GM13976 (cell line): ENCODE measurements at regions not wholly inside any gene's neighbourhood (a gene's known extent, or its start where the extent isn't known, plus 50 kb on each side); places are given as distances from the start of the nearest gene placed in this dataset.

ENCODE experiments used
- DNase-seq: peaks from one replicate; pipeline ENCODE4 v3.0.0; 2012; ENCODE audit warnings: low spot score
- in situ Hi-C: fragments of 300-500 bp; cut with MboI; formaldehyde crosslinking; loops from one replicate; pipeline ENCODE4 v1.12.0; 2022; ENCODE audit warnings: low sequenced_read_pairs, mixed read lengths, inconsistent platforms; ENCODE audit not compliant: unreplicated experiment
- TF ChIP-seq, protein P1 (sequence below): IDR thresholded peaks from 2 replicates; pipeline ENCODE4 v1.5.1; 2012; ENCODE audit warnings: borderline replicate concordance, mild to moderate bottlenecking; ENCODE audit not compliant: insufficient read depth; ENCODE audit errors: extremely low read depth, missing control alignments, control extremely low read depth

DNA sequence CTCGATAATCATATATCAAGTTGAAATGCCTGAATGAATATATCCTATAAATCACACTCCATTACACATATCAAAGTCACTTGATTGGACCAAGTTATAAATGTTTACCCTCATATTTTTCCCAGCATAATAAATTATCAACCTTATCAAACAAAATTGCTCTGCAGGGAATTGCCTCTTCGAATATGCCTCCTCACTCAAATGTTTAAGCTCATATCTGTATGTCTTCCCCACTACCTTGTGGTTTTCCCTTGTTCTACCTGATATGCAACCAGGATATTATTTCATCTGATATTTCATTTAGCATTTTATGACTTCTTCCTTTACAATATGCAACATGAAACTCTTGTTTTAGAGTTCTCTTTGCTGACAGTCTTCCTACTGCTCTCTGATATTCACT, 226.4 kb downstream of the RASSF9 start:
- in situ Hi-C loops: no loop called here
- TF ChIP-seq, protein P1, sequence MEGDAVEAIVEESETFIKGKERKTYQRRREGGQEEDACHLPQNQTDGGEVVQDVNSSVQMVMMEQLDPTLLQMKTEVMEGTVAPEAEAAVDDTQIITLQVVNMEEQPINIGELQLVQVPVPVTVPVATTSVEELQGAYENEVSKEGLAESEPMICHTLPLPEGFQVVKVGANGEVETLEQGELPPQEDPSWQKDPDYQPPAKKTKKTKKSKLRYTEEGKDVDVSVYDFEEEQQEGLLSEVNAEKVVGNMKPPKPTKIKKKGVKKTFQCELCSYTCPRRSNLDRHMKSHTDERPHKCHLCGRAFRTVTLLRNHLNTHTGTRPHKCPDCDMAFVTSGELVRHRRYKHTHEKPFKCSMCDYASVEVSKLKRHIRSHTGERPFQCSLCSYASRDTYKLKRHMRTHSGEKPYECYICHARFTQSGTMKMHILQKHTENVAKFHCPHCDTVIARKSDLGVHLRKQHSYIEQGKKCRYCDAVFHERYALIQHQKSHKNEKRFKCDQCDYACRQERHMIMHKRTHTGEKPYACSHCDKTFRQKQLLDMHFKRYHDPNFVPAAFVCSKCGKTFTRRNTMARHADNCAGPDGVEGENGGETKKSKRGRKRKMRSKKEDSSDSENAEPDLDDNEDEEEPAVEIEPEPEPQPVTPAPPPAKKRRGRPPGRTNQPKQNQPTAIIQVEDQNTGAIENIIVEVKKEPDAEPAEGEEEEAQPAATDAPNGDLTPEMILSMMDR: no peak

DNA sequence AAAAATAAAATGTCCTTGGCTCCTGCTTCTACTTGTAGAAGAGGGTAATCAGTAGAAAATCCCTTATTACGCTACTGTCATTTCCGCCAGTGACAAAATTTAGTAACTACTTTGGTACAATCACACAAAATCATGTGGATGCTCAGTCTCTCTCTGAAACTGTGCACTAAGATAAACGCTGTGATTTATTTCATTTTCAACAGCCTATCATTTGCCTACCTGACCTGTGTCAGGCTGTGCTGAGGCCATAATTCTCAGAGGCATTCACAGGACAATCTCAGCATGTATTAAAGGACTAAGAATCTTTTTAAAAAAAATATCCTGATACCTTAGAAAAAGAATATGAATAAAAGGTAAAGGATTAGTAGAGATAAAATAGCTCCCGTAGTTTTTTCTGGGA, 226.0 kb downstream of the RASSF9 start:
- in situ Hi-C loops: no loop called here
- TF ChIP-seq, protein P1: no peak
- DNase-seq: no peak

More for the DNA sequence above, 226.4 kb downstream of the RASSF9 start:
- DNase-seq: no peak

DNA sequence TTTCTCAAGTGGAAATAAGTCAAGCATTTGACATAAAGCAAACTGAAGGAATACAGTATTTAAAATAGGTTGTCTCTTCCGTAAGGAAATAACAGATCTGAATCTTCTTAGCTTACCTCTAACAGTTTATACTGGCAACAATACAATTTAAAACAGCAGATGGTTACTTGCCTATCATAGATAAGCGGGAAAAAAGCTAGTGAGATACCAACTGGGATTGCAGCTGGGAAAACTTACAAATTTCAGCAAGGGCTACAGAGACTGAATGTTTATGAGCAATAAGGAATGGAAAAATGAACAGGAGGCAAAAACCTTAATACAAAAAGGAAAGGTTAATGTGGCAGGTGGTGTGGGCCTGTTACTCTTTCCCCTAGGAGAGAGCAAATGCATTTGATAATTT, 220.0 kb downstream of the RASSF9 start:
- no peak for DNase-seq
- in situ Hi-C loops: no loop called here

DNA sequence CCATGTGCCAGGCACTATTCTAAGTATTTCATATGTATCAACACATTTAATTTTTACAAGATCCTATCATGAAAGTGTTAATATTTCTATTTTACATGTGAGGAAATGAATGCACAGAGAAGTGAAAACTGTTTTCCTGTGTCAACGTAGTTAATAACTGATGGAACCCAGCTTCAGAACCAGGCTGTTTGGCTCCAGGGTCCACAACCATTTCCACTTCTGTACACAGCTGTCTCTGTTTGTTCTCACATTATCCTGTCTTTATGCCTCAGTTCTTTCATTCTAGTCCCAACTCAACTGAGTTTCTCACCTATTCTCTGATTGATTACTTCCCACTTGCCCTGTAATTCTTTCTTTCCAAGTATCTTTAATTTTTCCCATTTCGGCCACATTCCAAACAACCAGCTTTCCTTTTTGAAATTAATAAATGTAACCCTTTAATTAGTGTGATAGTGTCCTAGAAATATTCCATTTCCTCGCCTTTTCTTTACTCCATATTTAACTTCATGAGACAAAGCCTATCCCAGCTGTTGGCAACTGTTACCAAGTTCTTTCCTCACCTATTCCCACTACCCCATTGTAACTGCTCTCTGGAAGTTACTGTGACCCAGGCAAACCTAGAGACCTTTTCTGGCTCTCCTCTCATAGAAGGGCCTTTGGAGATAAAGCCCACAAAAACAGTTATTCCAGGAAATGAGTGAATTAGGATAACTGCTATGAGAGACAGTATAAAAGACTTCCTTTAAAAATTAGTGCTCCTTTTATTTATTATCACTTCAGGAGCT, 218.7 kb downstream of the RASSF9 start:
- in situ Hi-C loops: no loop called here
- DNase-seq: no peak
- TF ChIP-seq, protein P1: no peak

More for the DNA sequence above, 220.0 kb downstream of the RASSF9 start:
- TF ChIP-seq, protein P1: no peak

DNA sequence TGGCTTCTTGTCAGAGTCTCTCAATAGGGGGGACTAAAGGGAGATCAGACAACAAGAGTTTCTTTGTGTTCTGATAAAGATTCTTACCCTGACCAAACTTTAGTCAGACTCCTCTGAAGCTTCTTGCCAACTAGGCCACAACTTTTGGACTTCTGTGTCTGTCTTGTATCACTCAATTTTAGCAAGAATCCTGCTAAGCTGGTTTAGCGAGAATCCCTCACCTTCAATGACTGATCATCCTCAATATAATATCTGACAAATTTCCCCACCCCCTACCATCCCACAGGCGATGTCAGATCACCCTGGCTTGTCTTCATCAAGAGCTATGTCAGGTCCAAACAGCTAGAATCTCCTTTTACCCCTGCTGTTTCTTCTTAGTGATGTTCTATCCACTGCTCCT, 215.2 kb downstream of the RASSF9 start:
- in situ Hi-C loops: no loop called here
- TF ChIP-seq, protein P1: no peak

DNA sequence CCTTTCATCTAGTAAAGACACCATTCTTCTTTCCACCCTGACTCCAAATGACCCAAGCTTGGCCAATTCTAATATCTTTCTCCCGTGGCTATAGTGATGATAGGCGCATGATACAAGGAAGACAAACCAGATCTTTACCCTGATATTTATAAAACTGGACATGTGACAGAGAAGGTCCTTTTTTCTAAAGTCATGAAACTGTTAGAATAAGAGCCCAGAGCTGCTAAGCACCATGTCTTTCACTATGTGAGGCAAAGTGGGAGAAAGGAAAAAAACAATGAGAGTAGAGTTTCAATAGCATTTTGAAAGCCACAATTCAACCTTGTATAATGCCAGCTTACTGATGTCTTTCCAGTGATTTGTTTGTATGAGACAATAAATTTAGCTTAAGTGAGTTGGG, 212.4 kb downstream of the RASSF9 start:
- in situ Hi-C loops: no loop called here
- TF ChIP-seq, protein P1: no peak
- DNase-seq: no peak

More for the DNA sequence above, 215.2 kb downstream of the RASSF9 start:
- DNase-seq: no peak
